ENCODE measurements at regions not wholly inside any gene's neighbourhood (a gene's known extent, or its start where the extent isn't known, plus 50 kb on each side); places are given as distances from the start of the nearest gene placed in this dataset.
A peak's percentile ranks its signal among the peaks of the same experiment; 100 is the strongest.
"Not testable (repeated sequence)": the region's sequence is repeated elsewhere in the genome, so short reads cannot be mapped to it uniquely, and the experiment has no call there.

DNA sequence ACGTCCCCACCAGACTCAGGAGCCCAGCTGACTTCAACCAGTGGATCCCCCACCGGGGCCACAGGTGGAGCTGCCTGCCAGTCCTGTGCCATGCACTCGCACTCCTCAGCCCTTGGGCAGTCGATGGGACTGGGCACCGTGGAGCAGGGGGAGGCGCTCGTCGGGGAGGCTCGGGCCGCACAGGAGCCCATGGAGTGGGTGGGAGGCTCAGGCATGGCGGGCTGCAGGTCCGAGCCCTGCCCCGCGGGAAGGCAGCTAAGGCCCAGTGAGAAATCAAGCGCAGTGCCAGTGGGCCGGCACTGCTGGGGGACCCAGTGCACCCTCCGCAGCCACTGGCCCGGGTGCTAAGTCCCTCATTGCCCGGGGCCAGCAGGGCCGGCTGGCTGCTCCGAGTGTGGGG, 52.3 kb upstream of the LRRC30 start:
- not testable (repeated sequence) for H3K27ac ChIP-seq (ENCODE audit: low read length); H3K9me3 ChIP-seq (ENCODE audit: low read length); H3K27me3 ChIP-seq (ENCODE audit: low read length); H3K9ac ChIP-seq (ENCODE audit: low read length); H3K4me3 ChIP-seq (ENCODE audit: low read length); DNase-seq; H3K79me2 ChIP-seq (ENCODE audit: low read length); H3K9me2 ChIP-seq (replicated peaks; ENCODE audit: insufficient read depth, low read length); H3K36me3 ChIP-seq (ENCODE audit: insufficient read depth, low read length); H4K20me1 ChIP-seq (ENCODE audit: insufficient read depth, low read depth, low read length); H2AFZ ChIP-seq (ENCODE audit: low read length); H3K4me2 ChIP-seq (ENCODE audit: low read depth, low read length, poor library complexity, severe bottlenecking); H3K4me1 ChIP-seq (ENCODE audit: low read length)

GRCh38 chr18:7177116-7177744, 53.7 kb upstream of the LRRC30 start:
- H3K4me2 ChIP-seq (ENCODE audit: low read depth, low read length, poor library complexity, severe bottlenecking): no peak overlapping the region
- H3K4me3 ChIP-seq (ENCODE audit: low read length): no peak overlapping the region
- H4K20me1 ChIP-seq (ENCODE audit: insufficient read depth, low read depth, low read length): no peaks in the 10 kb centered on the region
- H3K9ac ChIP-seq (ENCODE audit: low read length): no peak overlapping the region
- H3K27ac ChIP-seq (ENCODE audit: low read length): no peak overlapping the region
- H2AFZ ChIP-seq (ENCODE audit: low read length): no peak overlapping the region
- H3K9me3 ChIP-seq (ENCODE audit: low read length): no peaks in the 10 kb centered on the region
- H3K79me2 ChIP-seq (ENCODE audit: low read length): no peaks in the 10 kb centered on the region
- peak; percentile 82 for DNase-seq
- H3K36me3 ChIP-seq (ENCODE audit: insufficient read depth, low read length): no peaks in the 10 kb centered on the region
- no peaks in the 10 kb centered on the region for H3K4me1 ChIP-seq (ENCODE audit: low read length)
- H3K9me2 ChIP-seq (replicated peaks; ENCODE audit: insufficient read depth, low read length): no peaks in the 10 kb centered on the region
- no peaks in the 10 kb centered on the region for H3K27me3 ChIP-seq (ENCODE audit: low read length)

GRCh38 chr18:7174344-7175095, 56.4 kb upstream of the LRRC30 start:
- Histone ChIP-seq H4K20me1 (ENCODE audit: insufficient read depth, low read depth, low read length) (no peaks in the 10 kb centered on the region), H3K4me3 (ENCODE audit: low read length) (no peak overlapping the region), H3K27me3 (ENCODE audit: low read length) (no peaks in the 10 kb centered on the region), H3K27ac (ENCODE audit: low read length) (no peak overlapping the region), H3K4me1 (ENCODE audit: low read length) (no peaks in the 10 kb centered on the region), H3K36me3 (ENCODE audit: insufficient read depth, low read length) (no peaks in the 10 kb centered on the region), H3K79me2 (ENCODE audit: low read length) (no peaks in the 10 kb centered on the region), H3K9ac (ENCODE audit: low read length) (no peak overlapping the region), H3K9me3 (ENCODE audit: low read length) (no peaks in the 10 kb centered on the region), H3K4me2 (ENCODE audit: low read depth, low read length, poor library complexity, severe bottlenecking) (no peak overlapping the region), H2AFZ (ENCODE audit: low read length) (no peak overlapping the region), H3K9me2 (replicated peaks; ENCODE audit: insufficient read depth, low read length) (no peaks in the 10 kb centered on the region)
- DNase-seq: no peak

GRCh38 chr18:7173216-7173615, 55.6 kb upstream of the LAMA1 start:
- H3K79me2 ChIP-seq (ENCODE audit: low read length): no peaks in the 10 kb centered on the region
- no peak for DNase-seq
- no peak overlapping the region for H3K27ac ChIP-seq (ENCODE audit: low read length)
- H4K20me1 ChIP-seq (ENCODE audit: insufficient read depth, low read depth, low read length): no peaks in the 10 kb centered on the region
- H3K4me1 ChIP-seq (ENCODE audit: low read length): no peaks in the 10 kb centered on the region
- H3K9me2 ChIP-seq (replicated peaks; ENCODE audit: insufficient read depth, low read length): no peaks in the 10 kb centered on the region
- no peaks in the 10 kb centered on the region for H3K9me3 ChIP-seq (ENCODE audit: low read length)
- no peak overlapping the region for H2AFZ ChIP-seq (ENCODE audit: low read length)
- no peak overlapping the region for H3K4me3 ChIP-seq (ENCODE audit: low read length)
- H3K27me3 ChIP-seq (ENCODE audit: low read length): no peaks in the 10 kb centered on the region
- H3K36me3 ChIP-seq (ENCODE audit: insufficient read depth, low read length): no peaks in the 10 kb centered on the region
- no peak overlapping the region for H3K9ac ChIP-seq (ENCODE audit: low read length)
- no peak overlapping the region for H3K4me2 ChIP-seq (ENCODE audit: low read depth, low read length, poor library complexity, severe bottlenecking)

GRCh38 chr18:7172611-7173010, 55.0 kb upstream of the LAMA1 start:
- Histone ChIP-seq H3K4me3 (ENCODE audit: low read length) (no peak overlapping the region), H3K4me2 (ENCODE audit: low read depth, low read length, poor library complexity, severe bottlenecking) (no peak overlapping the region), H2AFZ (ENCODE audit: low read length) (no peak overlapping the region), H3K79me2 (ENCODE audit: low read length) (no peaks in the 10 kb centered on the region), H3K27ac (ENCODE audit: low read length) (no peak overlapping the region), H3K9me3 (ENCODE audit: low read length) (no peaks in the 10 kb centered on the region), H3K9ac (ENCODE audit: low read length) (no peak overlapping the region), H3K27me3 (ENCODE audit: low read length) (no peaks in the 10 kb centered on the region), H3K4me1 (ENCODE audit: low read length) (no peaks in the 10 kb centered on the region), H3K36me3 (ENCODE audit: insufficient read depth, low read length) (no peaks in the 10 kb centered on the region), H3K9me2 (replicated peaks; ENCODE audit: insufficient read depth, low read length) (no peaks in the 10 kb centered on the region), H4K20me1 (ENCODE audit: insufficient read depth, low read depth, low read length) (no peaks in the 10 kb centered on the region)
- no peak for DNase-seq

- H3K9me3 ChIP-seq (ENCODE audit: low read length): no peaks in the 10 kb centered on the region
- no peaks in the 10 kb centered on the region for H3K36me3 ChIP-seq (ENCODE audit: insufficient read depth, low read length)
- H3K27me3 ChIP-seq (ENCODE audit: low read length): no peaks in the 10 kb centered on the region
- no peak overlapping the region for H3K27ac ChIP-seq (ENCODE audit: low read length)
- H3K9ac ChIP-seq (ENCODE audit: low read length): no peak overlapping the region
- no peak overlapping the region for H3K4me3 ChIP-seq (ENCODE audit: low read length)
- H4K20me1 ChIP-seq (ENCODE audit: insufficient read depth, low read depth, low read length): no peaks in the 10 kb centered on the region
- no peak for DNase-seq
- H3K9me2 ChIP-seq (replicated peaks; ENCODE audit: insufficient read depth, low read length): no peaks in the 10 kb centered on the region
- no peak overlapping the region for H2AFZ ChIP-seq (ENCODE audit: low read length)
- H3K4me2 ChIP-seq (ENCODE audit: low read depth, low read length, poor library complexity, severe bottlenecking): no peak overlapping the region
- no peaks in the 10 kb centered on the region for H3K4me1 ChIP-seq (ENCODE audit: low read length)
- no peaks in the 10 kb centered on the region for H3K79me2 ChIP-seq (ENCODE audit: low read length)
Measured at GRCh38 chr18:7170292-7170691, 52.7 kb upstream of the LAMA1 start.

DNA sequence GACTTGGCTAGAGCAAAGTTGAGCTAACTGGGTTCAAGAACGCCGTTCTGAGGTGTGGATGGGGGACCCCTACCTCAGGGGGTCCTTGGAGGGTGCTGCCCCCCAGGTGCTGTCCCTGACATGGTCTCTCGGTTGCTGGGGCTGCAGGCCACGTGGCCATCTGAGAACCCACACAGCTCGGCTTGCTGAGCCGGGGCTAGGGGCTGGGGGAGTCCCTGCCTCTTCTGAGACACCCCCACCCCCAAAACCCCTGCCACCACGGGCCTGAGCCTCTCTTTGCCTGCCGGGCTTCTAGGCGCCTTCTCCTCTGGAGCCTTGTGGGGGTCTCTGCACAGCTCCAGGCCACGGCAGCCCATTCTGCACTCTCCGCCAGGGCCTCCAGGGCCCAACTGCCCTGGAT, 52.0 kb upstream of the LAMA1 start:
- no peaks in the 10 kb centered on the region for H3K4me1 ChIP-seq (ENCODE audit: low read length)
- H3K9ac ChIP-seq (ENCODE audit: low read length): no peak overlapping the region
- H3K79me2 ChIP-seq (ENCODE audit: low read length): no peaks in the 10 kb centered on the region

GRCh38 chr18:7168408-7168807, 50.8 kb upstream of the LAMA1 start:
- H3K4me2 ChIP-seq (ENCODE audit: low read depth, low read length, poor library complexity, severe bottlenecking): no peak overlapping the region
- H3K9me2 ChIP-seq (replicated peaks; ENCODE audit: insufficient read depth, low read length): no peaks in the 10 kb centered on the region
- H3K36me3 ChIP-seq (ENCODE audit: insufficient read depth, low read length): no peaks in the 10 kb centered on the region
- H3K9ac ChIP-seq (ENCODE audit: low read length): no peak overlapping the region
- H2AFZ ChIP-seq (ENCODE audit: low read length): no peak overlapping the region
- DNase-seq: no peak
- no peak overlapping the region for H3K27ac ChIP-seq (ENCODE audit: low read length)
- H3K4me1 ChIP-seq (ENCODE audit: low read length): no peaks in the 10 kb centered on the region
- no peaks in the 10 kb centered on the region for H3K27me3 ChIP-seq (ENCODE audit: low read length)
- H3K9me3 ChIP-seq (ENCODE audit: low read length): no peaks in the 10 kb centered on the region
- H4K20me1 ChIP-seq (ENCODE audit: insufficient read depth, low read depth, low read length): no peaks in the 10 kb centered on the region
- no peak overlapping the region for H3K4me3 ChIP-seq (ENCODE audit: low read length)
- H3K79me2 ChIP-seq (ENCODE audit: low read length): no peaks in the 10 kb centered on the region

More for the DNA sequence above, 52.0 kb upstream of the LAMA1 start:
- Histone ChIP-seq H3K9me2 (replicated peaks; ENCODE audit: insufficient read depth, low read length) (no peaks in the 10 kb centered on the region), H3K4me2 (ENCODE audit: low read depth, low read length, poor library complexity, severe bottlenecking) (no peak overlapping the region), H3K9me3 (ENCODE audit: low read length) (no peaks in the 10 kb centered on the region), H4K20me1 (ENCODE audit: insufficient read depth, low read depth, low read length) (no peaks in the 10 kb centered on the region), H3K27ac (ENCODE audit: low read length) (no peak overlapping the region), H3K36me3 (ENCODE audit: insufficient read depth, low read length) (no peaks in the 10 kb centered on the region), H2AFZ (ENCODE audit: low read length) (no peak overlapping the region), H3K4me3 (ENCODE audit: low read length) (no peak overlapping the region), H3K27me3 (ENCODE audit: low read length) (no peaks in the 10 kb centered on the region)
- no peak for DNase-seq
